Stimulated activated CD8-positive, alpha-beta memory T cell treated with anti-CD3 and anti-CD28 coated beads, Interleukin-15, amount 100 ng/mL, for 4 hours (primary cell): ENCODE measurements at regions not wholly inside any gene's neighbourhood (a gene's known extent, or its start where the extent isn't known, plus 50 kb on each side); places are given as distances from the start of the nearest gene placed in this dataset.
"Not testable (repeated sequence)": the region's sequence is repeated elsewhere in the genome, so short reads cannot be mapped to it uniquely, and the experiment has no call there.

Experiments
- DNase-seq, 2 donors: peaks; one replicate each; pipeline ENCODE4 v3.0.0-alpha.2; 2020; ENCODE audit warnings: low read depth in 2 of 2

GRCh38 chr10:21463436-21463835, 62.0 kb downstream of the SKIDA1 start:
- DNase-seq = no peak

GRCh38 chr10:21458126-21458871, 67.2 kb downstream of the SKIDA1 start:
- DNase-seq = no peak

GRCh38 chr10:21456160-21456559, 69.3 kb downstream of the SKIDA1 start:
- DNase-seq = no peak

GRCh38 chr10:21452203-21452602, 73.3 kb downstream of the SKIDA1 start:
- DNase-seq = no peak

- no peak for DNase-seq
Observed at GRCh38 chr10:21449288-21449966, 76.1 kb downstream of the SKIDA1 start.

- DNase-seq = no peak
Observed at GRCh38 chr10:21445163-21445562, 80.3 kb downstream of the SKIDA1 start.

GRCh38 chr10:21441625-21442024, 83.9 kb downstream of the SKIDA1 start:
- DNase-seq = no peak

- DNase-seq = not testable (repeated sequence)
Observed at GRCh38 chr10:21438914-21439313, 86.6 kb downstream of the SKIDA1 start.

GRCh38 chr10:21437770-21438382, 87.6 kb downstream of the SKIDA1 start:
- DNase-seq = no peak

GRCh38 chr10:21432266-21432665, 93.2 kb downstream of the SKIDA1 start:
- DNase-seq = no peak

GRCh38 chr10:21431799-21432198, 93.7 kb downstream of the SKIDA1 start:
- DNase-seq = no peak

GRCh38 chr10:21427804-21428481, 97.5 kb downstream of the SKIDA1 start:
- no peak for DNase-seq

GRCh38 chr10:21424459-21424861, 101.0 kb downstream of the SKIDA1 start:
- no peak for DNase-seq

GRCh38 chr10:21423850-21424249, 101.6 kb downstream of the SKIDA1 start:
- DNase-seq = no peak

- DNase-seq = no peak
Observed at GRCh38 chr10:21423338-21423737, 102.1 kb downstream of the SKIDA1 start.

- DNase-seq = no peak
Observed at GRCh38 chr10:21421794-21422193, 103.7 kb downstream of the SKIDA1 start.

- no peak for DNase-seq
Observed at GRCh38 chr10:21421016-21421415, 104.5 kb downstream of the SKIDA1 start.

- DNase-seq = not testable (repeated sequence)
Observed at GRCh38 chr10:21418981-21419576, 106.4 kb downstream of the SKIDA1 start.

- DNase-seq = no peak
Observed at GRCh38 chr10:21417172-21417712, 108.2 kb downstream of the SKIDA1 start.

GRCh38 chr10:21413680-21414079, 111.8 kb downstream of the SKIDA1 start:
- DNase-seq = no peak

GRCh38 chr10:21413268-21413667, 112.2 kb downstream of the SKIDA1 start:
- no peak for DNase-seq
